Keratinocyte (primary cell): ENCODE measurements at regions not wholly inside any gene's neighbourhood (a gene's known extent, or its start where the extent isn't known, plus 50 kb on each side); places are given as distances from the start of the nearest gene placed in this dataset.
A peak's percentile ranks its signal among the peaks of the same experiment; 100 is the strongest.

ENCODE experiments used
- DNase-seq: peaks from one replicate; pipeline ENCODE4 v3.0.0-alpha.2; 2011; ENCODE audit warnings: low read depth, missing footprints, low spot score
- FAIRE-seq: peaks from 2 replicates; lab custom pipeline; 2011; peaks lifted over from hg19 to GRCh38; lab: Jason Lieb, UNC
- H2AFZ ChIP-seq: 2 replicates; pipeline ENCODE4 v1.6.0; 2012; ENCODE audit warnings: low read length, control low read depth, inconsistent platforms; ENCODE audit not compliant: control insufficient read depth
- H3K27ac ChIP-seq: 2 replicates; pipeline ENCODE4 v1.5.1; 2011; ENCODE audit warnings: low read length; ENCODE audit not compliant: control insufficient read depth, insufficient read depth
- H3K27me3 ChIP-seq: 3 replicates; pipeline ENCODE4 v1.6.0; 2011; ENCODE audit warnings: low read length; ENCODE audit not compliant: control insufficient read depth, insufficient read depth; ENCODE audit errors: extremely low read depth
- H3K36me3 ChIP-seq, 2 experiments: 2 replicates in 1 of 2; 3 replicates in 1 of 2; pipeline ENCODE4 v1.5.1; 2011; ENCODE audit warnings: low read length in 2 of 2, mild to moderate bottlenecking in 1 of 2; ENCODE audit not compliant: control insufficient read depth in 2 of 2, insufficient read depth in 2 of 2; ENCODE audit errors: extremely low read depth in 1 of 2
- H3K4me1 ChIP-seq: 3 replicates; pipeline ENCODE4 v1.5.1; 2011; ENCODE audit warnings: low read length; ENCODE audit not compliant: control insufficient read depth, insufficient read depth; ENCODE audit errors: extremely low read depth
- H3K4me2 ChIP-seq: 3 replicates; pipeline ENCODE4 v1.6.0; 2011; ENCODE audit warnings: low read depth, low read length; ENCODE audit not compliant: control insufficient read depth, insufficient read depth; ENCODE audit errors: extremely low read depth
- H3K4me3 ChIP-seq, 3 experiments: fragments of 200-600 bp in 1 of 3; sonication (generic) in 1 of 3; 2 replicates in 2 of 3; 3 replicates in 1 of 3; pipeline ENCODE4 v1.5.1; 2011 to 2016; ENCODE audit warnings: low read length in 3 of 3, mild to moderate bottlenecking in 3 of 3, control low read depth in 2 of 3, inconsistent platforms in 1 of 3, low read depth in 1 of 3, mixed read lengths in 1 of 3, mixed run types in 1 of 3, moderate library complexity in 1 of 3; ENCODE audit not compliant: control insufficient read depth in 2 of 3, insufficient read depth in 2 of 3; ENCODE audit errors: extremely low read depth in 1 of 3
- H3K79me2 ChIP-seq: 2 replicates; pipeline ENCODE4 v1.6.0; 2012; ENCODE audit warnings: low read length; ENCODE audit not compliant: control insufficient read depth, insufficient read depth
- H3K9ac ChIP-seq: 3 replicates; pipeline ENCODE4 v1.6.0; 2011; ENCODE audit warnings: low read length; ENCODE audit not compliant: control insufficient read depth, insufficient read depth; ENCODE audit errors: extremely low read depth
- H3K9me1 ChIP-seq: 3 replicates; pipeline ENCODE4 v1.6.0; 2011; ENCODE audit warnings: low read length; ENCODE audit not compliant: control insufficient read depth, insufficient read depth; ENCODE audit errors: extremely low read depth
- H3K9me3 ChIP-seq: 2 replicates; pipeline ENCODE4 v1.5.1; 2012; ENCODE audit warnings: low read depth, low read length; ENCODE audit not compliant: control insufficient read depth
- H4K20me1 ChIP-seq: 3 replicates; pipeline ENCODE4 v1.6.0; 2011; ENCODE audit warnings: low read length; ENCODE audit not compliant: control insufficient read depth, insufficient read depth; ENCODE audit errors: extremely low read depth
- CTCF ChIP-seq, 3 experiments: IDR thresholded peaks in 1 of 3; conservative IDR thresholded peaks in 1 of 3; optimal IDR thresholded peaks in 1 of 3; 2 replicates in 2 of 3; 3 replicates in 1 of 3; pipeline versions ENCODE3 to v1.5.1; 2011; ENCODE audit warnings: low read length in 3 of 3, mild to moderate bottlenecking in 3 of 3, moderate library complexity in 2 of 3, control low read depth in 1 of 3, inconsistent platforms in 1 of 3; ENCODE audit not compliant: insufficient read depth in 2 of 3; ENCODE audit errors: extremely low read depth in 1 of 3
- EZH2 ChIP-seq: IDR thresholded peaks from one replicate; pipeline ENCODE4 v1.6.1; 2012; ENCODE audit warnings: inconsistent platforms, mild to moderate bottlenecking, low read length, moderate library complexity
- dilution Hi-C: fragments of 300-500 bp; cut with MboI; formaldehyde crosslinking; loops from one replicate; pipeline ENCODE4 v1.7.0; 2020; ENCODE audit warnings: low sequenced_read_pairs; ENCODE audit not compliant: extremely low pct_ligation_motif_present

GRCh38 chr11:100561323-100561722 lies 125.8 kb upstream of the ARHGAP42 start:
- no peak overlapping the region for H3K4me3 ChIP-seq
- H3K9me3 ChIP-seq = no peaks in the 10 kb centered on the region
- dilution Hi-C loops = no loop called here
- H2AFZ ChIP-seq = no peak overlapping the region
- no peaks in the 10 kb centered on the region for H3K36me3 ChIP-seq
- DNase-seq (no peak), FAIRE-seq (no peak)
- H3K9me1 ChIP-seq = no peaks in the 10 kb centered on the region
- no peaks in the 10 kb centered on the region for H4K20me1 ChIP-seq
- no peak overlapping the region for H3K9ac ChIP-seq
- H3K79me2 ChIP-seq = no peaks in the 10 kb centered on the region
- no peak overlapping the region for H3K27ac ChIP-seq
- no peak for TF ChIP-seq EZH2
- no peak for TF ChIP-seq CTCF (optimal IDR thresholded peaks at IDR 0.05 in 1 of 3, IDR thresholded peaks at IDR 0.05 in 1 of 3, conservative IDR thresholded peaks at IDR 0.05 in 1 of 3; ENCODE audit: extremely low read depth in 1 of 3, insufficient read depth in 2 of 3, low read length in 3 of 3)
- H3K27me3 ChIP-seq = no peaks in the 10 kb centered on the region
- H3K4me1 ChIP-seq = peaks cover 18% of the 10 kb centered on the region
- no peak overlapping the region for H3K4me2 ChIP-seq

GRCh38 chr11:100562128-100562527 lies 125.0 kb upstream of the ARHGAP42 start:
- Histone ChIP-seq H3K27me3 (no peaks in the 10 kb centered on the region), H4K20me1 (no peaks in the 10 kb centered on the region), H3K27ac (no peak overlapping the region), H3K9me3 (no peaks in the 10 kb centered on the region), H3K9me1 (no peaks in the 10 kb centered on the region), H3K36me3 (no peaks in the 10 kb centered on the region), H3K79me2 (no peaks in the 10 kb centered on the region), H2AFZ (no peak overlapping the region), H3K4me3 (no peak overlapping the region), H3K4me1 (peaks cover 18% of the 10 kb centered on the region), H3K4me2 (peak overlapping the region; percentile 6), H3K9ac (no peak overlapping the region)
- dilution Hi-C loops = no loop called here
- TF ChIP-seq CTCF (optimal IDR thresholded peaks at IDR 0.05 in 1 of 3, IDR thresholded peaks at IDR 0.05 in 1 of 3, conservative IDR thresholded peaks at IDR 0.05 in 1 of 3; ENCODE audit: extremely low read depth in 1 of 3, insufficient read depth in 2 of 3, low read length in 3 of 3) = no peak
- no peak for TF ChIP-seq EZH2
- DNase-seq (no peak), FAIRE-seq (peak; percentile 91)
